ENCODE measurements at regions not wholly inside any gene's neighbourhood (a gene's known extent, or its start where the extent isn't known, plus 50 kb on each side); places are given as distances from the start of the nearest gene placed in this dataset.

DNA sequence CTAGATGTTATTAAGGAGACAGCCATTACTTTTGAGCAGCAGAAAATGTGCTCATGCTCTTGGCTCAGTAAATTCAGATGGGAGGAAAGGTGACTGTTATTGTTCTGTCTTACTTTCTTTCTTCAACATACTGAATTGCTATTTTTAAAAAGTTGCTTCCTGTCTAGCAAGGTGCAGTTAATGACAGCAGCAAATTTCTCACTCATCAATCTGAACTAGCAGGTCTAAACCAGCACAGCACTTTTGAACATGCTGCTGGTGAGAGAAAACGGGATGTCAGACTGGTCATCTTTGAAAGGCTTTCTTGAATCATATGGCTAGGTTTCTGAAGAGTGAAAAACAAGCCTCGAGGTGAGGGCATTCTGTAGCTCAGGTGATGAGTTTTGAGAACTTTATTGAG, 384.7 kb downstream of the MFSD1 start:
- H3K9me3 ChIP-seq: no peaks in the 10 kb centered on the region
- no peak for DNase-seq
- H3K27ac ChIP-seq: no peak overlapping the region
- H3K4me3 ChIP-seq: no peak overlapping the region
- WGBS, 2 donors: 15 to 27% methylated on average over 2 of the region's 2 CpGs
- no peak for TF ChIP-seq POLR2A (IDR thresholded peaks at IDR 0.05)
- TF ChIP-seq, protein P1, sequence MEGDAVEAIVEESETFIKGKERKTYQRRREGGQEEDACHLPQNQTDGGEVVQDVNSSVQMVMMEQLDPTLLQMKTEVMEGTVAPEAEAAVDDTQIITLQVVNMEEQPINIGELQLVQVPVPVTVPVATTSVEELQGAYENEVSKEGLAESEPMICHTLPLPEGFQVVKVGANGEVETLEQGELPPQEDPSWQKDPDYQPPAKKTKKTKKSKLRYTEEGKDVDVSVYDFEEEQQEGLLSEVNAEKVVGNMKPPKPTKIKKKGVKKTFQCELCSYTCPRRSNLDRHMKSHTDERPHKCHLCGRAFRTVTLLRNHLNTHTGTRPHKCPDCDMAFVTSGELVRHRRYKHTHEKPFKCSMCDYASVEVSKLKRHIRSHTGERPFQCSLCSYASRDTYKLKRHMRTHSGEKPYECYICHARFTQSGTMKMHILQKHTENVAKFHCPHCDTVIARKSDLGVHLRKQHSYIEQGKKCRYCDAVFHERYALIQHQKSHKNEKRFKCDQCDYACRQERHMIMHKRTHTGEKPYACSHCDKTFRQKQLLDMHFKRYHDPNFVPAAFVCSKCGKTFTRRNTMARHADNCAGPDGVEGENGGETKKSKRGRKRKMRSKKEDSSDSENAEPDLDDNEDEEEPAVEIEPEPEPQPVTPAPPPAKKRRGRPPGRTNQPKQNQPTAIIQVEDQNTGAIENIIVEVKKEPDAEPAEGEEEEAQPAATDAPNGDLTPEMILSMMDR (IDR thresholded peaks at IDR 0.05): no peak
- no peaks in the 10 kb centered on the region for H3K27me3 ChIP-seq
- intact Hi-C loops (cut with DNase I): no loop called here
- H3K36me3 ChIP-seq: no peaks in the 10 kb centered on the region
- peaks cover 0 to 4% (median 0%) of the 10 kb centered on the region in 3 donors for H3K4me1 ChIP-seq

DNA sequence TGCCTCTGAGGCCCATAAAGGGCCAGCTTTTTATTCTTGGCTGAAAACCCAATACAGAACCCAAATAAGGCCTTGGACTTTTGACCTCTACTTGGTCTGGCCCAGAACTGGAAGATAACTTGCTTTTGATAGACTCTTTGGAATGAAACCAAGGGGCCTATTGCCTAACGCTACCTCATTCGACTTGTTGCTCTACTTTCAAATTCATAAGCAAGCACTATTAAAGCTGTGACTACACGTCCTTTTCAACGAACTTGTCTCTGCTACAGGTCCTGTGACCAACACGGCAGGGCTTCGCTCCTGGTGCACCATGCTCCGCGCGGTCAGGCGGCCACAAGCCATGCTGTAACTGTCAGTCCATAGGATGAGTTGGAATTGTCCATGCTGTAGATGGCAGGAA, 385.4 kb downstream of the MFSD1 start:
- Histone ChIP-seq H3K36me3 (no peaks in the 10 kb centered on the region), H3K9me3 (no peaks in the 10 kb centered on the region), H3K4me3 (no peak overlapping the region), H3K27ac (no peak overlapping the region), H3K27me3 (no peaks in the 10 kb centered on the region), H3K4me1 (peaks cover 0 to 4% (median 0%) of the 10 kb centered on the region in 3 donors)
- intact Hi-C loops (cut with DNase I): no loop called here
- WGBS, 2 donors: 69 to 79% methylated on average over 10 of the region's 10 CpGs
- TF ChIP-seq POLR2A (IDR thresholded peaks at IDR 0.05): no peak
- TF ChIP-seq, protein P1 (IDR thresholded peaks at IDR 0.05): no peak
- no peak for DNase-seq

DNA sequence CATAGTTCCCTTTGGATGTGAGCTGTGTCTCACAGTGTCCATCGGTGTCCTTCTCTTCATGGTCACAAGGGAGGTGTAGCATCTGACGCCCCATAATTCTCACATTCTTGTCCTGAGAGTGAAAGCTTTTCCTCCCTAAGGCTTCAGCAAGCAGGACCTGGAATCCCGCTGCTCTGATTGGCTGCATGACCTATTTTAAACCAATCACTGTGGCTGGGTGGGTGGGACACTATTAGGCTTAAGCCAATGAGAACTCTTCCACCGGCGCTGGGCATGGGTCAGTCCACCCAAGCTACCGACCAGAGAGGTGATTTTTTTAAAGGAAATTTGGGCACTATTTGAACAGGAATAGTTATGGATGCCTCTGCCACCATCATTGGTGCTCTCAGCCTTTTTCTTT, 385.9 kb downstream of the MFSD1 start:
- peaks cover 0 to 4% (median 0%) of the 10 kb centered on the region in 3 donors for H3K4me1 ChIP-seq
- H3K27ac ChIP-seq: no peak overlapping the region
- 65 to 100% methylated on average over 1 to 6 of the region's 6 CpGs for WGBS, 2 donors
- intact Hi-C loops (cut with DNase I): no loop called here
- H3K27me3 ChIP-seq: no peaks in the 10 kb centered on the region
- H3K4me3 ChIP-seq: no peak overlapping the region
- H3K9me3 ChIP-seq: no peaks in the 10 kb centered on the region
- DNase-seq: no peak
- TF ChIP-seq POLR2A (IDR thresholded peaks at IDR 0.05): no peak
- TF ChIP-seq, protein P1 (IDR thresholded peaks at IDR 0.05): no peak
- H3K36me3 ChIP-seq: no peaks in the 10 kb centered on the region

DNA sequence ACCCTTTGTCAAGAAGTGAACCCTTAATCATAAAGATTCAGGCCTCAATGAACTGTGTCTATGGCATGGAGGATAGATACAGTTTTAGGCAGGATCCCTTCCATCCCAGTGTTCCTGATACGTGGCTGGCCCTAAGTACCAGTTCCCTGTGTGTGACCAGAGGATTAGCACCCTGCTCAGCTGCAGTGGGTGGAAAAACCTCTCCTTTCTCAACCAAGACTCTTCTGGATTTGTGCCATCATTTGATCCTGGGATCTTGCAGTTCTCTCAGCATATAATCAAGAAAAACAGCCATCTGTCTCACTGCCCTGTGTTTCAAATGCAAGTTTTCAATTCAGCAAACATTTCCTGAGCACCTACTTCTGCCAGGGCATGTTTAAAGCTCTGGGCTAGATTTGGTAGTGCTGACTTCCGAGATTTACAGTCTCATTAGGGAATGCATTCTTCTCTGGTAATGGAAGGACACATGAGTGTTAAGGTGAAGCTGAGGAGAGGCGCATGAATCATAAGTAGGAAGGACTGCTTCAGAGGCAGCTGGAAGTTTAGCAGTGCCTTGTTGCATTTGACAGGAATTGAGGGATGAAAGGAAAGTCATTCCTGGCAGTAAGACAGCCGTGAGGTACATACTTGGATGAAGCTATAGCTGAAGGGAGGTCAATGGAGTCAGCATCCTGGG, 388.3 kb downstream of the MFSD1 start:
- 40 to 43% methylated on average over 4 of the region's 4 CpGs for WGBS, 2 donors
- no peaks in the 10 kb centered on the region for H3K36me3 ChIP-seq
- no peaks in the 10 kb centered on the region for H3K9me3 ChIP-seq
- TF ChIP-seq POLR2A (IDR thresholded peaks at IDR 0.05): no peak
- TF ChIP-seq, protein P1 (IDR thresholded peaks at IDR 0.05): no peak
- H3K27me3 ChIP-seq: no peaks in the 10 kb centered on the region
- H3K27ac ChIP-seq: no peak overlapping the region
- intact Hi-C loops (cut with DNase I): no loop called here
- H3K4me1 ChIP-seq: peaks cover 0 to 4% (median 0%) of the 10 kb centered on the region in 3 donors
- no peak overlapping the region for H3K4me3 ChIP-seq
- no peak for DNase-seq

DNA sequence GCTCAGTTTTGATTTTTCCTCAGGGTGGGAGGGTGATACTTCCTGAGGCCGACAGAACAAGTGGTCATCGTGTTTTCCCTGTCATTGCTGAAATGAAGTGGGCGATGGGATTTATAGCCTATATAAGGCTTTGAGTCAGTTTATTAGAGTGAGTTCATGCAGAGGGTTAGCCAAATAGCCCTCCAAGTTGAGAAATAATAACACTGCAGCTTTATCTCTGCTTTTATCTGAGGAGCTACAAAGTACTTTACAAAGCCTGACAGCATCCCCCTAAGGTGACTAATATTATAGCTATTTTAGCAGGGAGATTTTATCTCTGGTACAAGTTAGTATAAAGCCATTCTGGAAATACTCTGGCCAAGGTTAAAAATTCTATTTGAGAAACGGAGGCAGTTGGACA, 389.6 kb downstream of the MFSD1 start:
- no peak for DNase-seq
- Histone ChIP-seq H3K4me1 (peaks cover 0 to 4% (median 0%) of the 10 kb centered on the region in 3 donors), H3K27me3 (no peaks in the 10 kb centered on the region), H3K36me3 (no peaks in the 10 kb centered on the region), H3K27ac (no peak overlapping the region), H3K9me3 (no peaks in the 10 kb centered on the region), H3K4me3 (no peak overlapping the region)
- intact Hi-C loops (cut with DNase I): no loop called here
- WGBS, 2 donors: 70 to 76% methylated on average over 4 of the region's 4 CpGs
- TF ChIP-seq POLR2A (IDR thresholded peaks at IDR 0.05): no peak
- TF ChIP-seq, protein P1 (IDR thresholded peaks at IDR 0.05): no peak
